ENCODE measurements at regions not wholly inside any gene's neighbourhood (a gene's known extent, or its start where the extent isn't known, plus 50 kb on each side); places are given as distances from the start of the nearest gene placed in this dataset.
"Not testable (repeated sequence)": the region's sequence is repeated elsewhere in the genome, so short reads cannot be mapped to it uniquely, and the experiment has no call there.

GRCh38 chr11:116698080-116698479 lies 74.7 kb downstream of the BUD13 start:
- DNase-seq (ENCODE audit: low read depth), result no peak

DNA sequence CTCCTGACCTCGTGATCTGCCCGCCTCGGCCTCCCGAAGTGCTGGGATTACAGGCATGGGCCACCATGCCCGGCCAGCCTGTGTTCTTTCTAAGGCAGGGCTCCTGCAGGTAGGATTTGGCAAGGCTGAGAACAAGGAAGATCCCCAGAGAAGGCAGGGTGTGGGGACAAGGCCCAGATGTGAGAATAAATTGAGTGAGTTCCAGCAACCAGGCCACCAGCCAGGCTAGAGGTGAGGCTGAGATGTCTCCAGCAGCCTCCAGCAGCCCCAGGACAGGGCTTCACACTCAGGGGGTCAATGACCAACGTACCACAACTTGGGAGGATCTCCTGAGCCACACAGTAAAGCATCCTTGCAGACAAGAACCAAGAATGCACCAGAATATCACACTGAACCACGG lies 75.1 kb downstream of the BUD13 start:
- DNase-seq (ENCODE audit: low read depth), result no peak

DNA sequence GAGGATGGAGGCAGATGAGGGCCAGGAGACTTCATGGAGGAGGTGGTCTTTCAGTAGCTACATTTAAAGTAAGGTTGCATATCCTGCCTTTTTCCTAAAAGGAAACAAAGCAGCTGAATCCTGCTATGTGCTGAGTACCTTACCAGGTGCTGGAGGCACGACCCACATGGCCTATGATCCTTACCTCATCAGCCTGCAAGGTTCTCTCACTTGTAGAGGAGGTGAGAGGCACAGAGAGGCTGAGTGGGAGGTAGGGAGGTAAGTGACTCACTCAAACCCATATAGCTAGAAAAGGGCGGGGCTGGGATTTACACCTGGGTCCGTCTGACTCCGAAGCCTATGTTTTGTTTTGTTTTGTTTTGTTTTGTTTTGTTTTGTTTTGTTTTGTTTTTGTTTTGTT lies 75.8 kb downstream of the BUD13 start:
- no peak for DNase-seq (ENCODE audit: low read depth)

GRCh38 chr11:116696381-116696941 lies 76.3 kb downstream of the BUD13 start:
- no peak for DNase-seq (ENCODE audit: low read depth)

GRCh38 chr11:116695657-116696254 lies 77.0 kb downstream of the BUD13 start:
- DNase-seq (ENCODE audit: low read depth), result no peak

DNA sequence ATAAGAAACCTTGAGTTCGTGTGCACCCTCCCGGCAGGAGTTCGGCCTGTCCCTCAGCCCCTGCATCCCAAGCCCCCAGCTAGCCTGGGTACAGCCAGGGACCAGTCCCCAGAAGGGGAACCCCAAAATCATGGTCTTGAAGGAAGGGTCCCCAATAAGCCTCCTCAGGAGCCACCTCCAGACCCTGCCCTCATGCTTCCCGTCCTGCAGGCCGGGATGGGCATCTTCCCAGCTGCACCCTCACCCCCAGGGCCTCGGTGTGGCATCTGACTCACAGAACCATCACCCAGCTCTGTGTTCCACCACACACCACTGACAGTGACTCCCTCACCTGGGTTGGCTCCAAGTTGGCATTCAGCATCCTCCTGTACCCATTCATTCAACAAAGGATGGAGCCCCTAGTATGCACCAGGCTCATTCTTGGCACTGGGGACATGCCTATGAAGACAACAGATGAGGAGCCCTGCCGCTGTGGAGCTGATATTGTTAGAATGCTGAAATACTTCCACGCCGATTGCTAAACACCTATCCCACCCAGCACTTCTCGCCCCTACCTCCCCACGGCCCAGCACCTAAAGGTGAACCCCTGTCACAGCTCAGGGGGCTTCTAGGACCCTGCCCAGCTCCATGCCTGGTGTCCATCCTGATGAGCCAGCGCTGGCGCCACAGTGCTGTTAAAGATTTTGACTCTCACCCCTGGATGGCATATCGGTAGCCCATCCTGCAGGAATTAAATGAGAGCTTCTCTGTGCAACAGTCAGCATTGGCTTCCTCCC lies 77.8 kb downstream of the BUD13 start:
- no peak for DNase-seq (ENCODE audit: low read depth)

GRCh38 chr11:116694349-116694725 lies 78.5 kb downstream of the BUD13 start:
- no peak for DNase-seq (ENCODE audit: low read depth)

DNA sequence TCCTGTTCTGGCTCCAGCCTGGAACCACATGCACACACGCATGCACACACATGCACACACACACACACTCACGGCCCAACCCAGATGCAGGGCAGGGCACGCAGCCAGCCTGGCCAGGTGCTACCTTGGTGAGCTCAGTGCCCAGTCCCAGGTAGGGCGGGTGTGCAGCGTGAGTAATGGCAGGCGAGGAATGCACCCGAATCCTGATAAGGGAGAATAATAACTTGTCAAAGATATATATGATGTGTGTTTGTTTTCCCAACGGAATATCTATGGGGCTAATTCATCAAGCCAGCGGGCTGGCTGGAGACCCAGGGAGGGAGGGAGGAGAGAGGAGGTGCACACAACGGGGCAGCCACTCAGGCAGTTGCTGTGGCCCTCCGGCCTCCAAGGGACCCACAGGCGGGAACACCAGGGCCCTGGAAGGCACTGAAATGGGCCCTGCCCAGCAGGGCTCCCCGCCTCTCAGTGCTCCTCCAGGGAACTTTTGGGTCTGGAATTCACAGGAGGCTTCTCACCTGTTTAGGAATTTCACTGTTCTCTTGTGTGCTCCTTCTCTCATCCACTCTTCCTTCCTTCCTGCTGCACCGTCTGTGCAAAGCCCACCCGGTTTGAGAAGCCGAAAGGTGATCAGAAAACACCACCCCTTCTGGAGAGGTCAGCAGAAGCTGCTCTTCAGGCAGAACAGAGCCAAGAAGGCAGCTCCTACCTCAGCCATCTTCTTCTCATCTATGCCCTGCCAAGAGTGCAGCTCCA lies 79.0 kb downstream of the BUD13 start:
- DNase-seq (ENCODE audit: low read depth), result no peak

GRCh38 chr11:116693102-116693570 lies 79.7 kb downstream of the BUD13 start:
- DNase-seq (ENCODE audit: low read depth), result no peak

DNA sequence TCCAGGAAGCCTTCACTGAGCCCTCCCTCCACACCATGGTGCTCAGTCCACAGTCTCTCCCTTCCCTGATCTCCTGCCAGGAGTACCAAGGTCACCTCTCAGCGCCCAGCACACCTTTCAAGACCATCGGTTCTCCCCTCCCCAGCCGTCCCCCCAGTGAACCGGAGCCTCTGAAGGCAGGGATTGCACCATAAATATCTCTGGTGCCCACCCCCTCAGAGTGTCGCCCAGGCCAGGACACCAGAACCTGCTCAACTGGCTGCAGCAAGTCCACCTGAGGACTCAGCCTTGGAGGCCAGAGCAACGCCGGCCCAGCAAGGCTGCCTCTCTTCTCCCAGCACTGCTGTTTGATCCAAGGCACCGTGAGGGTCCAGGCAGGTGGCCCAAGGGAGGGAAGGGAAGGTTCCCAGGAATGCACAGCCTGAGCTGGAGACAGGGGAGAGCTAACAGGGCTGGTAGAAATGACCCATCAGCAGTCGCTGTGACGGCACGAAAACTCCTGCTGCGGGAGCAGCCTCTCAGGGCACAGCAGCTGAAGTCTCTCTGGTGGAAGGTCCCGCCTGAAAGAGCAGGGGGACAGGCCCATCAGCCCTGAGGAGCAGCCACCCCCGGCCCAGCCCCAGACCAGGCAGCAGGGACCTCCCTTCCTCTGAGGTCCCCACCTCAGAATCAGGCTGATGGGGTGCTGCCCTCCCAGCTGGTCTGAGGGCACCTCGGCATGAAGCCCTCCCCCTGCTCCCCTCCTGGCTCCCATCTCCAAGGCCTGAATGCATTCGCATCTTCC lies 80.3 kb downstream of the BUD13 start:
- DNase-seq (ENCODE audit: low read depth), result no peak

- peak; percentile 52 for DNase-seq (ENCODE audit: low read depth)
Observed at GRCh38 chr11:116691771-116692177, 81.0 kb downstream of the BUD13 start.

- no peak for DNase-seq (ENCODE audit: low read depth)
Observed at GRCh38 chr11:116690611-116691010, 82.2 kb downstream of the BUD13 start.

GRCh38 chr11:116689413-116690127 lies 83.2 kb downstream of the BUD13 start:
- DNase-seq (ENCODE audit: low read depth), result no peak

GRCh38 chr11:116688202-116688540 lies 84.6 kb downstream of the BUD13 start:
- DNase-seq (ENCODE audit: low read depth), result no peak

DNA sequence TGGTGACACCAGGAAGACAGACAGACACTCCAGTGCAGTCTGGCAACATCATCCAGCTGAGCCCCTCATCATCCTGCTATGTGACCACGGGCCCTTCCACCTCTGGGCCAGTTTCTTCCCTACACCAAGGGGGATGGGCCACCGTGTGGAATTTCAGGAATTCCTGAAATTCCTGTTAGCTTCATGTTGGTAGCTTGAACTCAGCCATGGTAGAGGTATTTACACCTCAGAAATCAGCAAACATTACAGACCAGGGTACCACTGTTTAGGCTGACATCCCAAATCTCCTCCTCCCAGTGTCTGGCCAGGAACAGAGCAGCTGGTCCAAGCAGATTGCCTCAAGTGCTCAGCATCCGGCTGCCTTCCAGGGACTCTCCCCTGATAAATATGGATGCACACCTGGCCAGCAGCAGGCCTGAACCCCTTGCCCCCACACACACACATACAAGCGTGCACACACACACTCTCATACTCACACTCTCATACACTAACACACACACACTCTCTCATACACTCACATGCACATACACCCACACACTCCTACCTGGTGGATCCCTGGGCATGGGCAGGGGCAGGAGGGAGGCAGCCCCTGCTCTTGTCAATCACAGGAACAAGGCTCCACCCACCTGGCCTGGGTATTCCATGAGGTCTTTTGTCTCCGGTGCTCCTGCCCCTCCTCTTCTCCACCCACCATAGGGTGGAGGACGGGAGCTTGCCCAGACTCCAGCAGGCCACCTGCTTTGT lies 85.2 kb downstream of the BUD13 start:
- DNase-seq (ENCODE audit: low read depth), result no peak

DNA sequence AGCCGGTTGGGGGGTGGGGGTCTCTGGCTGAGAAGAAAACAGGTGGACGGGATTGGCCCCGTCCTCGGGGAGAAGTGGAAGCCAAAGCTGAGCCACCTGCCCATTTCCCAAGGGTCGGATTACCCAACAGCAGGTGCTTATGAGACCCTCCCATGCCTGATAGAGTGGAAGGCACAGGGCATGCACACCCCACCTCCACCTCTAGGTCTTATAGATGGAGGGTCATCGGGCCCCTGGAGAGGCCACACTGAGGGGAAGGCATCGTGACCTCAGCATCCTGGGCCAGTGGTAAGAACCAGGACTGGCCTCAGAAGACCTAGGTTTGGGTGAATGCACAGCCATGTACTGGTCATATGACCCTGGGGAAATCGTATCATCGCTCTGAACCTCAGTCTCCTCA lies 85.9 kb downstream of the BUD13 start:
- DNase-seq (ENCODE audit: low read depth), result no peak

- no peak for DNase-seq (ENCODE audit: low read depth)
Observed at GRCh38 chr11:116683982-116684381, 88.8 kb downstream of the BUD13 start.

DNA sequence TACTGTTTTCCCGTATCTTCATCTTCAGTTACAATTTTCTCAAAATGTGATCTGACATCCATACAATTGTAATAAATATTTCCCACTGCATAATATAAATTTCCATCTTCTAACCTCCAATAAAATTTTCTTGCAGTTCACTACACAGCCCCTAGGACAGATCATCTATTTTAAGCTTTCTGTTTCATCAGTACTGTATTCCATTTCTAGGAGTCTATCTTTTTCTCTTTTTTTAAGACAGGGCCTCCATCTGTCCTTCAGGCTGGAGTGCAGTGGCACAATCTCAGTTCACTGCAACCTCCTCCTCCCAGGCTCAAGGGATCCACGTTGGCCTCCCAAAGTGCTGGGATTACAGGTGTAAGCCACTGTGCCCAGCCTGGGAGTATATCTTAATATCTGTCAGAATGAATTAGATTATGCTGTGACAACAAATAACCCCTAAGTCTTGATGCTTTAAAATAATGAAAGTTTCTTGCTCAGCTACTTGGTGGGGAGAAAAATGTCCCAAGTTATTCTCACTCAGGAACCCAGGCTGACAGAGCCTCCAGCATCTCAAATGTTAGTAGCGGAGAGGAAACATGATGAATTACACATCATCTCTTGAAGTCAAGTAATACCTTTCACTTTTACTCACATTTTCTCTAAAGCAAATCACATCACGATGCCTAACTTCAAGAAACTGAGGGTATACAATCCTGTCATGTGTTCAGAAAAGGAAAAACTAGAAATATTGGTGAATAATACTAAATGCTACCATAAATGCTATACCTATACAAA lies 92.2 kb downstream of the BUD13 start:
- DNase-seq (ENCODE audit: low read depth), result no peak

DNA sequence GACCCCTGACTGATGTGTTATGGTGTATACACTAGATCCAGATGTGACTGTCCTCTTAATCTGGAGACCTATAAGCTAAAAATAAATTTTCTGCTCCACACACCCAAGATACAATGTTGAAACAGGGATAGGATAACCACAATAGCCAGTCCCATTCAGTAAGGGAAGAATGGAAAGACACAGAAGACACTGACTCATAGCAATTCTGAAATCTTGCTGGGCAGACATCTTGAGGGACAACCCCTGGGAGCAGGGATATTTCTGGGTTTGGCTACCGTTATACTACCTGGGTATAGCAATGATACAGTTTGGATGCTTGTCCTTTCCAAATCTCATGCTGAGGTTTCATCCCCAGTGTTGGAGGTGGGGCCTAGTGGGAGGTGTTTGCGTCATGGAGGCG lies 93.9 kb downstream of the BUD13 start:
- DNase-seq (ENCODE audit: low read depth), result no peak

GRCh38 chr11:116667318-116667717 lies 105.5 kb downstream of the BUD13 start:
- not testable (repeated sequence) for DNase-seq (ENCODE audit: low read depth)

All from activated T-cell treated with anti-CD3 and anti-CD28 coated beads for 24 hours (primary cell).